KMS-11 (cell line): ENCODE measurements at regions not wholly inside any gene's neighbourhood (a gene's known extent, or its start where the extent isn't known, plus 50 kb on each side); places are given as distances from the start of the nearest gene placed in this dataset.
"Not testable (repeated sequence)": the region's sequence is repeated elsewhere in the genome, so short reads cannot be mapped to it uniquely, and the experiment has no call there.

Experiments used
- H2AFZ ChIP-seq: fragments of 200-600 bp; sonication (generic); 2 replicates; pipeline ENCODE4 v1.6.1; 2016; ENCODE audit warnings: antibody characterized with exemption, mixed run types, low read depth
- H3K27ac ChIP-seq: fragments of 200-600 bp; sonication (generic); 2 replicates; pipeline ENCODE4 v1.6.1; 2016; ENCODE audit warnings: mild to moderate bottlenecking, mixed run types
- H3K27me3 ChIP-seq: fragments of 200-600 bp; sonication (generic); 2 replicates; pipeline ENCODE4 v1.6.1; 2017; ENCODE audit warnings: mild to moderate bottlenecking, low read depth, mixed run types, moderate library complexity; ENCODE audit not compliant: insufficient read depth
- H3K36me3 ChIP-seq: fragments of 200-600 bp; sonication (generic); 2 replicates; pipeline ENCODE4 v1.6.1; 2017; ENCODE audit warnings: mild to moderate bottlenecking, mixed run types; ENCODE audit not compliant: insufficient read depth
- H3K4me1 ChIP-seq: fragments of 200-600 bp; sonication (generic); 2 replicates; pipeline ENCODE4 v1.6.1; 2016; ENCODE audit warnings: mild to moderate bottlenecking, low read depth, mixed run types; ENCODE audit not compliant: poor library complexity, severe bottlenecking
- H3K4me2 ChIP-seq: fragments of 200-600 bp; sonication (generic); 2 replicates; pipeline ENCODE4 v1.7.0; 2016; ENCODE audit warnings: mild to moderate bottlenecking, mixed run types
- H3K4me3 ChIP-seq: fragments of 200-600 bp; sonication (generic); IDR thresholded peaks from 2 replicates; pipeline ENCODE4 v1.6.1; 2017; ENCODE audit warnings: low read depth, low read length, mixed read lengths; ENCODE audit not compliant: insufficient read depth
- H3K79me2 ChIP-seq: fragments of 200-600 bp; sonication (generic); 2 replicates; pipeline ENCODE4 v1.6.1; 2016; ENCODE audit warnings: low read depth, mixed run types; ENCODE audit not compliant: insufficient read depth
- H3K9ac ChIP-seq: fragments of 200-600 bp; sonication (generic); 2 replicates; pipeline ENCODE4 v1.6.1; 2016; ENCODE audit warnings: mild to moderate bottlenecking, mixed run types
- H4K20me1 ChIP-seq: fragments of 200-600 bp; sonication (generic); 2 replicates; pipeline ENCODE4 v1.6.1; 2016; ENCODE audit warnings: mild to moderate bottlenecking, mixed run types; ENCODE audit not compliant: insufficient read depth
- CTCF ChIP-seq: fragments of 200-600 bp; sonication (generic); conservative IDR thresholded peaks from 2 replicates; pipeline ENCODE4 v1.6.1; 2017; ENCODE audit warnings: low read depth, mild to moderate bottlenecking, antibody characterized with exemption, low read length, moderate library complexity, mixed read lengths

DNA sequence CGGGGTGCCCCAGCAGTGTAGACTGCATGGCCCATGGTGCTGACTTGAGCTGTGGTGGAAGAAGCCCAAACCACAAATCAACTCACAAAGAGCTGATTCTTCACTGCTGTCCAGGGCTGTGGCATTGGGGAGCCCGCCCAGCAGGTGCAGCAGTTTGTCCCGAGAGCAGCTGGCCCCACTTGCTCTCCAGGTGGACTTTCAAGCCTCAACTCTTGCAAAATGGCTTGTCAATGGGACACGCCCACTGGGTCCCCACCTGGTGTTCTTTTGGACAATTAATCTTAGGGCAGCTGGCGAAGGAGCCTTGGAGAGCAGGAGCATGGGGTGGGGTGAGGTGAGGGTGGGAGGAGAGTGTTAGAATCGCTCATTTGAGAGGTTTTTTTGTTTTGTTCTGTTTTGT is 117.9 kb downstream of the MYCN start:
- Histone ChIP-seq H3K9ac (peak overlapping the region; percentile 68; the same call in 1 of the 2 replicates), H3K4me3 (no peak overlapping the region), H3K27me3 (no peaks in the 10 kb centered on the region), H2AFZ (0 out of 2 replicates have a peak overlapping the region, but pooled peaks have one; percentile 17), H3K79me2 (no peaks in the 10 kb centered on the region), H3K27ac (peak overlapping the region; percentile 97), H3K36me3 (no peaks in the 10 kb centered on the region), H3K4me1 (peaks cover 79% of the 10 kb centered on the region), H4K20me1 (no peaks in the 10 kb centered on the region), H3K4me2 (peak overlapping the region; percentile 89)
- TF ChIP-seq CTCF = no peak

- Histone ChIP-seq H3K27me3 (no peaks in the 10 kb centered on the region), H3K4me3 (peak overlapping the region; percentile 6), H3K9ac (peak overlapping the region; percentile 45), H3K27ac (peak overlapping the region; percentile 97), H3K79me2 (no peaks in the 10 kb centered on the region), H3K4me2 (peak overlapping the region; percentile 89), H4K20me1 (no peaks in the 10 kb centered on the region), H3K36me3 (no peaks in the 10 kb centered on the region), H3K4me1 (peaks cover 84% of the 10 kb centered on the region), H2AFZ (peak overlapping the region; percentile 17; the same call in 1 of the 2 replicates)
- no peak for TF ChIP-seq CTCF
Observed at GRCh38 chr2:16057661-16058060, 117.3 kb downstream of the MYCN start.

DNA sequence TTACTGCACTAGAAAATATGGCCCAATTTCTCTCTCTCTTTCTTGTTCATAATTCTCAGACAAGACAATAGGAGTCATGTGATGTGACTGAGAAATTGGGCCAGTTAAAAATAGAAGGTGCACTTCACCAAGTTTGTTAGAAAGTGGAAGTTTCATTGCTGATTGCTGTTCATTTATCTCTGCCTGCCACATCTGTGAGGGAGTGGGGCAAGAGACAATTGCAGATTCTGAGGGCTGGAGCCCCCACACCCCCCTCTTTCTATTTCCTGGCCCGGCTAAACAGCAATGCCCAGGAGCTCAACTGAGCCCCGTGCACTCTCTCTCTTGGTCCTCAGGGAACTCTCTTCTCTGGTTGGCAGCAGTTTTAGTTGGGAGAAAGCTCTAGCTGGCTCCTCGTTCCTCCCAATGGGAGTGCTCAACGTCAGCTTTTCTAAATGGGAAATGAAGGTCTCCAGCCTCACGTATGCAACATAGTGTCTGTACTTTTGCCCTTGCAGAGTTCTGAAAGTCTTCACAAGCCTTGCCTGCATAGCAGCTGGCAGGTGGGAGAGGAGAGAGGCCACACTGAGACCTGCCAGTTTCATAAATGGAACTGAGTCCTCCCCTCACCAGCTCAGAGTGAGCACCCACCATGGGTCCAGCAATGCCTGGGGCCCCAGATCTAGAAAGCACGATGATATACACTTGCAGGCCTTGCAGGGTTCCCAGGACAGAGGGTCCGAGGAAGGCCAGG is 115.7 kb downstream of the MYCN start:
- Histone ChIP-seq H3K79me2 (no peaks in the 10 kb centered on the region), H3K4me3 (peak overlapping the region; percentile 5), H3K4me1 (peaks cover 74% of the 10 kb centered on the region), H4K20me1 (no peaks in the 10 kb centered on the region), H3K27ac (peak overlapping the region; percentile 97), H3K9ac (peak overlapping the region; percentile 41; the same call in 1 of the 2 replicates), H3K27me3 (no peaks in the 10 kb centered on the region), H3K4me2 (peak overlapping the region; percentile 89), H3K36me3 (no peaks in the 10 kb centered on the region), H2AFZ (peak overlapping the region; percentile 17; the same call in 1 of the 2 replicates)
- no peak for TF ChIP-seq CTCF

DNA sequence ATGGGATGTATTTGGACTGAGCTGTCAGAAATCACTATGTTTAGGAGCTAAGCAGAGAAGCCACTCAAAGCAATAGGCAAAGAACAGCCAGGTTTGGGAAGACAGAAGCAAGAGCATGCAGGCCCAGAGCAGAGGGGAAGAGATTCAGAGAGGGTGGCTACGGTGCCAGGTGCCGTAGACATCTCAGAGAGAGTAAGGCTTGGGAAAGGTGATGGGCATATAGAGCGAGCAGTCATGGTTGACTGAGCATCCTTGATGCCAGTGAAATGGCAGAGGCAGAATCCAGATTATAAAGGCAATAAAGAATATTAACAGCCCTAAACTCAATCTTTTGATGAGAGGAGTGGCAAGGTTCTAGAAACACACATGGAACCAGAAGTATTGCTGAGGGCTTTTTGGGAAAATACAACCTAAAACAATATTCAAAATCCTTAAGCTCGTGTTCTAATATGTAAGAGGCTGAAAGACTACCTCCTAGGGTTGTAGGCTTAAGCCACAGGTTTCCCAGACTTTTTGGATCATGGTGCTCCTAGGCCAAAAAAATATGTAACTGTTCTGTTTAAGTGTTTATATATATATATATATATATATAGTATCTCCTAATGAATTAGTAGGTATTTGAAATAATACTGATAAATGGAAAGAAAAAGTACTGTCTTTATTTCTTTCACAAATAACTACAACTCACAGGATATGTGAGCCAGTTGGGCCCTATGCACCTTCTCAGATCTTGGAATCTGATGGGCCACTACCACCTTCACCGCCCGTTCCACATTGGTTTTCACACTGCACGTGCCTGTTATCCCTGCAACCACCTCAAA is 113.3 kb downstream of the MYCN start:
- no peaks in the 10 kb centered on the region for H4K20me1 ChIP-seq
- no peaks in the 10 kb centered on the region for H3K79me2 ChIP-seq
- no peak for TF ChIP-seq CTCF
- H3K9ac ChIP-seq = no peak overlapping the region
- H3K4me2 ChIP-seq = no peak overlapping the region; the same call in 1 of the 2 replicates
- no peak overlapping the region for H2AFZ ChIP-seq
- no peaks in the 10 kb centered on the region for H3K27me3 ChIP-seq
- H3K4me3 ChIP-seq = no peak overlapping the region
- peaks cover 50% of the 10 kb centered on the region for H3K4me1 ChIP-seq
- no peak overlapping the region for H3K27ac ChIP-seq
- no peaks in the 10 kb centered on the region for H3K36me3 ChIP-seq

DNA sequence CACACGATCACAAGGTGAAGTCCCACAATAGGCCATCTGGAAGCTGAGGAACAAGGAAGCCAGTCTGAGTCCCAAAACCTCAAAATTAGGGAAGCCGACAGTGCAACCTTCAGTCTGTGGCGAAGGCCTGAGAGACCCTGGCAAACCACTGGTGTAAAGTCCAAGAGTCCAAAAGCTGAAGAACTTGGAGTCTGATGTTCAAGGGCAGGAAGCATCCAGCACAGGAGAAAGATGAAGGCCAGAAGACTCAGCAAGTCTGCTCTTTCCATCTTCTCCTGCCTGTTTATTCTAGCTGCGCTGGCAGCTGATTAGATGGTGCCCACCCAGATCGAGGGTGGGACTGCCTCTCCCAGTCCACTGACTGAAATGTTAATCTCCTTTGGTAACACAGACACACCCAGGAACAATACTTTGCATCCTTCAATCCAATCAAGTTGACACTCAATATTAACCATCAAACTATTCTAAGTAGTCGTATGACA is 112.3 kb downstream of the MYCN start:
- H3K9ac ChIP-seq, H4K20me1 ChIP-seq, H3K27ac ChIP-seq, H3K27me3 ChIP-seq, H2AFZ ChIP-seq, H3K36me3 ChIP-seq, H3K4me3 ChIP-seq, H3K79me2 ChIP-seq, H3K4me2 ChIP-seq: not testable (repeated sequence)
- H3K4me1 ChIP-seq = peaks cover 43% of the 10 kb centered on the region
